Kidney capillary endothelial cell (primary cell): ENCODE measurements at regions not wholly inside any gene's neighbourhood (a gene's known extent, or its start where the extent isn't known, plus 50 kb on each side); places are given as distances from the start of the nearest gene placed in this dataset.

Source experiments
- DNase-seq: peaks from one replicate; pipeline ENCODE4 v3.0.0-alpha.2; 2018; ENCODE audit warnings: low spot score

GRCh38 chr10:128971374-128972035 lies 495.5 kb upstream of the MGMT start:
- DNase-seq = no peak

GRCh38 chr10:128972036-128972405 lies 495.0 kb upstream of the MGMT start:
- no peak for DNase-seq

- DNase-seq = no peak
Measured at GRCh38 chr10:128973221-128973620, 493.8 kb upstream of the MGMT start.

GRCh38 chr10:128976856-128977255 lies 490.2 kb upstream of the MGMT start:
- no peak for DNase-seq

GRCh38 chr10:128978211-128978610 lies 488.8 kb upstream of the MGMT start:
- DNase-seq = no peak

GRCh38 chr10:128979405-128979804 lies 487.6 kb upstream of the MGMT start:
- DNase-seq = no peak

GRCh38 chr10:128981251-128981650 lies 485.8 kb upstream of the MGMT start:
- DNase-seq = no peak

GRCh38 chr10:128981881-128982615 lies 485.0 kb upstream of the MGMT start:
- DNase-seq = no peak

GRCh38 chr10:128982616-128982915 lies 484.5 kb upstream of the MGMT start:
- DNase-seq = no peak

- DNase-seq = no peak
Measured at GRCh38 chr10:128985036-128985435, 482.0 kb upstream of the MGMT start.

GRCh38 chr10:128990986-128991385 lies 476.1 kb upstream of the MGMT start:
- DNase-seq = no peak

- DNase-seq = no peak
Measured at GRCh38 chr10:128992770-128993169, 474.3 kb upstream of the MGMT start.

GRCh38 chr10:128993443-128993842 lies 473.6 kb upstream of the MGMT start:
- no peak for DNase-seq

GRCh38 chr10:128993911-128994538 lies 473.0 kb upstream of the MGMT start:
- DNase-seq = no peak

GRCh38 chr10:128994598-128995143 lies 472.4 kb upstream of the MGMT start:
- DNase-seq = no peak

- no peak for DNase-seq
Measured at GRCh38 chr10:128995676-128996075, 471.4 kb upstream of the MGMT start.

GRCh38 chr10:128996092-128996491 lies 470.9 kb upstream of the MGMT start:
- DNase-seq = no peak

GRCh38 chr10:128998101-128998805 lies 468.8 kb upstream of the MGMT start:
- DNase-seq = no peak

GRCh38 chr10:129004398-129004797 lies 462.6 kb upstream of the MGMT start:
- no peak for DNase-seq

GRCh38 chr10:129005080-129005479 lies 462.0 kb upstream of the MGMT start:
- DNase-seq = no peak

- no peak for DNase-seq
Measured at GRCh38 chr10:129005804-129006203, 461.2 kb upstream of the MGMT start.

GRCh38 chr10:129018511-129018910 lies 448.5 kb upstream of the MGMT start:
- DNase-seq = no peak
